Peyer's patch (tissue), 4 donors: ENCODE measurements at regions not wholly inside any gene's neighbourhood (a gene's known extent, or its start where the extent isn't known, plus 50 kb on each side); places are given as distances from the start of the nearest gene placed in this dataset.

Experiments used
- DNase-seq, 3 donors: peaks; one replicate each; pipeline ENCODE4 v3.0.0-alpha.2; 2017 to 2019
- H3K27ac ChIP-seq, 4 donors: fragments of 200-600 bp; sonication (generic); one replicate each; pipeline ENCODE4 v1.5.1; 2016 to 2019
- H3K27me3 ChIP-seq, 2 donors: fragments of 200-600 bp; sonication (generic); one replicate each; pipeline ENCODE4 v1.5.1; 2019
- H3K36me3 ChIP-seq, 3 donors: fragments of 200-600 bp; sonication (generic); one replicate each; pipeline ENCODE4 v1.5.1; 2016 to 2019
- H3K4me1 ChIP-seq, 4 donors: fragments of 200-600 bp; sonication (generic); one replicate each; pipeline ENCODE4 v1.5.1; 2016 to 2019
- H3K4me3 ChIP-seq, 4 donors: fragments of 200-600 bp; sonication (generic); 1 replicate in 3 of 4; 2 replicates in 1 of 4; pipeline ENCODE4 v1.5.1; 2016 to 2019; ENCODE audit warnings: mild to moderate bottlenecking in 1 of 4
- H3K9me3 ChIP-seq, 4 donors: fragments of 200-600 bp; sonication (generic); one replicate each; pipeline ENCODE4 v1.5.1; 2016 to 2019; ENCODE audit warnings: mild to moderate bottlenecking in 1 of 4
- POLR2A ChIP-seq, 2 donors: fragments of 450-650 bp; IDR thresholded peaks; one replicate each; pipeline ENCODE4 v1.5.1; 2017; ENCODE audit warnings: antibody characterized with exemption in 2 of 2, mild to moderate bottlenecking in 2 of 2, moderate library complexity in 2 of 2
- TF ChIP-seq, protein P1 (sequence below), 6 experiments: fragments of 450-650 bp in 4 of 6; fragments of 200-600 bp in 2 of 6; sonication (generic) in 1 of 6; IDR thresholded peaks; one replicate each; pipeline ENCODE4 v1.5.1; 2017 to 2019; ENCODE audit warnings: antibody characterized with exemption in 6 of 6, mild to moderate bottlenecking in 3 of 6, moderate library complexity in 1 of 6

DNA sequence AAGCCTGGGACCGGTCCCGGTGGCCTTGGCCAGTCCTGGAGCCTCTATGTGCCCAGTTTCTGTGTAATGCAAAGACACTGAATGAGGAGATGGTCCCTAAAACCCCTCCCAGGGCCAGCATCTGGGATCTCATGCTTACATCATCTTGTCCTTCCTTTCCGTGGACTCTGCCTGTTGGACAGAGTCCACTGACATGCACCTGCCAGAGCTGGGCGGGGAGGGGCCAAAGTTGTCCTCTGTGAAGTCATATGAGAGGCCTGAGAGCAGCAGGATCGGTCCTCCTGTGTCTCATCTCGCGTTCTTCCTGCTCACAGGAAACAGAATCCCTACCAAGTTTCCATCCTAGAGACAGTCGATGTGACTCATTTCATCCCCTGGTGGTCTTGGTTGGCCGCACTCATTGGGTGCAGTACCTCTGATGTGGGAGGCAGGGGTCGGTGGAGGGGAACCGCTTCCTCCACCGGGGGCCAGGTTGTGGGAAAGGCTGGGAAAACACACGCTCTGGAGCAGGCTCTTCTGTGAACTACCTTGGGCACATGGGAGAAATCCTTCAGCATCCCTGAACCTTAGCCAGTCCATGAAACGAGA lies 389.6 kb upstream of the PODXL start:
- peak in 2 of 3 donors; percentile 79 to 80 for DNase-seq
- peaks cover 0 to 28% (median 0%) of the 10 kb centered on the region in 4 donors for H3K4me1 ChIP-seq
- H3K4me3 ChIP-seq, result peak overlapping the region in 1 of 4 donors; percentile 31
- peak overlapping the region in 1 of 4 donors; percentile 14 for H3K27ac ChIP-seq
- no peaks in the 10 kb centered on the region for H3K9me3 ChIP-seq
- H3K36me3 ChIP-seq, result no peaks in the 10 kb centered on the region
- no peaks in the 10 kb centered on the region for H3K27me3 ChIP-seq
- TF ChIP-seq POLR2A (IDR thresholded peaks at IDR 0.05), result no peak
- TF ChIP-seq, protein P1, sequence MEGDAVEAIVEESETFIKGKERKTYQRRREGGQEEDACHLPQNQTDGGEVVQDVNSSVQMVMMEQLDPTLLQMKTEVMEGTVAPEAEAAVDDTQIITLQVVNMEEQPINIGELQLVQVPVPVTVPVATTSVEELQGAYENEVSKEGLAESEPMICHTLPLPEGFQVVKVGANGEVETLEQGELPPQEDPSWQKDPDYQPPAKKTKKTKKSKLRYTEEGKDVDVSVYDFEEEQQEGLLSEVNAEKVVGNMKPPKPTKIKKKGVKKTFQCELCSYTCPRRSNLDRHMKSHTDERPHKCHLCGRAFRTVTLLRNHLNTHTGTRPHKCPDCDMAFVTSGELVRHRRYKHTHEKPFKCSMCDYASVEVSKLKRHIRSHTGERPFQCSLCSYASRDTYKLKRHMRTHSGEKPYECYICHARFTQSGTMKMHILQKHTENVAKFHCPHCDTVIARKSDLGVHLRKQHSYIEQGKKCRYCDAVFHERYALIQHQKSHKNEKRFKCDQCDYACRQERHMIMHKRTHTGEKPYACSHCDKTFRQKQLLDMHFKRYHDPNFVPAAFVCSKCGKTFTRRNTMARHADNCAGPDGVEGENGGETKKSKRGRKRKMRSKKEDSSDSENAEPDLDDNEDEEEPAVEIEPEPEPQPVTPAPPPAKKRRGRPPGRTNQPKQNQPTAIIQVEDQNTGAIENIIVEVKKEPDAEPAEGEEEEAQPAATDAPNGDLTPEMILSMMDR (IDR thresholded peaks at IDR 0.05), result no peak

DNA sequence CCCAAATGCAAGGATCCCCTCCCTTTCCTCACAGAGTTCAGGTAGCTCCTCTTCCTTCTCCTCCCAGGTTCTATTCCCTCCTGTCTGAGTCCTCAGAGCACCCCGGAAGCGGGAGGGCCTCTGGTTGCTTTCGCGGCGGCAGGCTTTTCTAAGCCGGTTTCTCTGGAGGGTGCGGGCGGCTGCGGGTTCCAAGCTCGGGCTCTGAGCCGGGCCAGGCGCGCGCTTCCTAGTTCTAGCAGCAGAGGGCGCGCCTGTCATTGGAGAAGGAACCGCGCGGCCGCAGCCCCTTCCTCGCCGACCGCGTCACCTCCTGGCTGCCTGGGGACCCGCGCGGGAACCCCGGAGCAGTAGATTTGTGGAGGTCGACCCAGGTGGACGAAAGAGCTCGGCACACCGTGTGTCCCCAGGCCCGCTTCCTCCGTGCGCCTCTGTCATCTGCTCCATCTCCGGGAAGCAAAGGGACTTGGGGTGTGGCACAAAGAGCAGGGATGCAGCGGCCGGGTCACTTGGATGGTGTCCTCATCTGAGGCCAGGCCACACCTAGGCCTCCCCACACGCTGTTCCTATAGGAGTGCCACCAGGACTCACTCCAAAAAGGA lies 389.0 kb upstream of the PODXL start:
- Histone ChIP-seq H3K4me1 (peaks cover 0 to 28% (median 0%) of the 10 kb centered on the region in 4 donors), H3K36me3 (no peaks in the 10 kb centered on the region), H3K27ac (peak overlapping the region in 1 of 4 donors; percentile 14), H3K9me3 (no peaks in the 10 kb centered on the region), H3K27me3 (no peaks in the 10 kb centered on the region), H3K4me3 (peak overlapping the region in 2 of 4 donors; percentile 28 to 31)
- DNase-seq, result peak in 2 of 3 donors; percentile 57 to 71
- TF ChIP-seq, protein P1 (IDR thresholded peaks at IDR 0.05), result peak in 5 of 6 experiments; percentile 7 to 86 (median 83)
- TF ChIP-seq POLR2A (IDR thresholded peaks at IDR 0.05), result no peak

DNA sequence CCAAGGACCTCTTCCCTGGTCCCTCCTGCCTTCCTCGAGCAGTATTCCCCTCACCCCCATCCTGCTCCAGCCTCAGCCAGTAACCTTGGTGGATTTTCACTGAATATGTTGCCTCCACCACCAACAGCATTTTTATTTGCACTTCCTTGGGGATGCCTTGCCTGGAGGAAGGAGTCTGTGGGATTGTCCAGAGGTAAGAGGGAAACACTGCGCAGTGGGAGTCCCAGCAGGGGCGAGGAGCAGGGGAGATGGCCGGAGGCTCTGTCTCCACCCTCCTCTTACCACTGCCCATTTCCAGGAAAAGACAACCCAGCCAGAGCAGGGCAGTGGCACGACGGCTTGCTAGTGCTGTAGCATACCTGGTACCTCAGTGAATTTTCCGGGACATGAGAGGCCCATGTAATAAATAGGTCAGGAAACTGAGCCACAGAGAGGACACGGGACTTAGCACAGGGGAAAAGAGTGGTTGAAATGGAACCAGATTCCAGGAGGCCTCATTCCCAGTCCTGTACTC lies 388.2 kb upstream of the PODXL start:
- Histone ChIP-seq H3K27ac (no peak overlapping the region), H3K4me3 (no peak overlapping the region), H3K36me3 (no peaks in the 10 kb centered on the region), H3K4me1 (peaks cover 0 to 28% (median 0%) of the 10 kb centered on the region in 4 donors), H3K27me3 (no peaks in the 10 kb centered on the region), H3K9me3 (no peaks in the 10 kb centered on the region)
- no peak for DNase-seq
- TF ChIP-seq POLR2A (IDR thresholded peaks at IDR 0.05), result no peak
- TF ChIP-seq, protein P1 (IDR thresholded peaks at IDR 0.05), result no peak

DNA sequence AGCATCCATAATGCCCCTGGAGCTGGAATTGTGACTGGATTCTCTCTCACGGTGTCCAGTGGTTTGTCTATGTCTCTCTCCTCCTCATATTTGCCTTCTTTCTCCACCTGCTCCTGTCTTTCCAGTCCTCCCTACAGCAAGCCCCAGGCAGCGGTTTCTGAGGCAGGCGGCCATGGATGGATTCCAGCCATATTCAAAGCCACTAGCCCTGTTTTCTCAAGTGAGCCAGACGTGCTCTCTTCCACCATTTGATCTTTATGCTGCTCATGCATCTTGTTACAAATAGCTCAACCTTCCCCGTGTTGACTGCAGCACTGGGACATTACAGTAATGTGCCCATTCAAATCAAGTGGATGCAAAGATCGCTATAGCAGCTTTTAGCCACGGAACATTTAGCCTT lies 387.2 kb upstream of the PODXL start:
- no peak for DNase-seq
- Histone ChIP-seq H3K27me3 (no peaks in the 10 kb centered on the region), H3K4me3 (no peak overlapping the region), H3K36me3 (no peaks in the 10 kb centered on the region), H3K27ac (no peak overlapping the region), H3K4me1 (peaks cover 0 to 21% (median 0%) of the 10 kb centered on the region in 4 donors), H3K9me3 (no peaks in the 10 kb centered on the region)
- no peak for TF ChIP-seq POLR2A (IDR thresholded peaks at IDR 0.05)
- TF ChIP-seq, protein P1 (IDR thresholded peaks at IDR 0.05), result no peak

DNA sequence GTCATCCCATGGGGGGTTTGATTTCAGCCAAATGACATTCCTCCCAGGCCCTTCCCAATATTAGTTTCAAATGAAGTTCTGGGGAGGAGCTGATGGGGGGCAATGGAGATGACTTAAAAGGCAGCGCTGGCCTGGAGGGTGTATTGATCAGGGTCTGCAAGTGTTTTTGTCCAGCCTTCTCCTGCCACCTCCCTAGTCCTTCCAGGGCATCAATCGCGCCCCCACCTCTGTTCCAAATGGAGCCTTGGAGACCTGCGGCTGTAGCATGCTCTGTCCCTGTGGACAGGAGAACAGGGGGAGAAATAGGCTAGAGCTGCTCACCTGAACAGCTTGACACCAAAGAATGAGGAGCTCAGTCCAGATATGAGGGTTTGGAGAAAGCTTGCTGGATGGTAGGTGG lies 386.8 kb upstream of the PODXL start:
- Histone ChIP-seq H3K36me3 (no peaks in the 10 kb centered on the region), H3K9me3 (no peaks in the 10 kb centered on the region), H3K27me3 (no peaks in the 10 kb centered on the region), H3K4me1 (peaks cover 0 to 16% (median 0%) of the 10 kb centered on the region in 4 donors), H3K27ac (no peak overlapping the region), H3K4me3 (no peak overlapping the region)
- no peak for TF ChIP-seq POLR2A (IDR thresholded peaks at IDR 0.05)
- TF ChIP-seq, protein P1 (IDR thresholded peaks at IDR 0.05), result no peak
- DNase-seq, result no peak
